ENCODE measurements at regions not wholly inside any gene's neighbourhood (a gene's known extent, or its start where the extent isn't known, plus 50 kb on each side); places are given as distances from the start of the nearest gene placed in this dataset.

DNA sequence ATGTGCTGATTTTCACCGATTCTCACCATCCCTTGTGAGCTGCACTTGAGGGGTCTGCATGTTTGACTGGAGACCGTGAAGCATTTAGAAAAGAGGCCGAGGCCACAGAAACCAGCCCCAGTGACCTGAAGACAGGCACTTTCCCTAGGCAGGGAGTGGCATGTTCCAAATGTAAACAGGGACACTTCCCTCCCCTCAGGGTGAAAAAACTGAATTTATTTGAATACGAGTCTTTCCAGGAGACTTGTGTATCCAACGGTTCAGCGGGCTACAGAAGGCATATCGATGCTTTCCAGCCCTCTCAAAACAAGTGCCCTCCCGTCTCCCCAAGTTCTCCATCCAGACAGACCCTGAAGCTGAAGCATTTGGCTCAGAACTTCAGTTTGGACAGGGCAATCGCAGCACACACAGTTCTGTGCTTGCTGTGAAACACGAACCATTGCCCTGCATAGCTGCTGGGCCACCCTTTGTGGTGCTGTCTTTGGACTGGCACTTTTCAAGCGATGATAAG, 106.1 kb downstream of the ZIC5 start (continued):
- no peak for TF ChIP-seq SMC3 (IDR thresholded peaks at IDR 0.05; ENCODE audit: low read length)
- TF ChIP-seq, protein P1, sequence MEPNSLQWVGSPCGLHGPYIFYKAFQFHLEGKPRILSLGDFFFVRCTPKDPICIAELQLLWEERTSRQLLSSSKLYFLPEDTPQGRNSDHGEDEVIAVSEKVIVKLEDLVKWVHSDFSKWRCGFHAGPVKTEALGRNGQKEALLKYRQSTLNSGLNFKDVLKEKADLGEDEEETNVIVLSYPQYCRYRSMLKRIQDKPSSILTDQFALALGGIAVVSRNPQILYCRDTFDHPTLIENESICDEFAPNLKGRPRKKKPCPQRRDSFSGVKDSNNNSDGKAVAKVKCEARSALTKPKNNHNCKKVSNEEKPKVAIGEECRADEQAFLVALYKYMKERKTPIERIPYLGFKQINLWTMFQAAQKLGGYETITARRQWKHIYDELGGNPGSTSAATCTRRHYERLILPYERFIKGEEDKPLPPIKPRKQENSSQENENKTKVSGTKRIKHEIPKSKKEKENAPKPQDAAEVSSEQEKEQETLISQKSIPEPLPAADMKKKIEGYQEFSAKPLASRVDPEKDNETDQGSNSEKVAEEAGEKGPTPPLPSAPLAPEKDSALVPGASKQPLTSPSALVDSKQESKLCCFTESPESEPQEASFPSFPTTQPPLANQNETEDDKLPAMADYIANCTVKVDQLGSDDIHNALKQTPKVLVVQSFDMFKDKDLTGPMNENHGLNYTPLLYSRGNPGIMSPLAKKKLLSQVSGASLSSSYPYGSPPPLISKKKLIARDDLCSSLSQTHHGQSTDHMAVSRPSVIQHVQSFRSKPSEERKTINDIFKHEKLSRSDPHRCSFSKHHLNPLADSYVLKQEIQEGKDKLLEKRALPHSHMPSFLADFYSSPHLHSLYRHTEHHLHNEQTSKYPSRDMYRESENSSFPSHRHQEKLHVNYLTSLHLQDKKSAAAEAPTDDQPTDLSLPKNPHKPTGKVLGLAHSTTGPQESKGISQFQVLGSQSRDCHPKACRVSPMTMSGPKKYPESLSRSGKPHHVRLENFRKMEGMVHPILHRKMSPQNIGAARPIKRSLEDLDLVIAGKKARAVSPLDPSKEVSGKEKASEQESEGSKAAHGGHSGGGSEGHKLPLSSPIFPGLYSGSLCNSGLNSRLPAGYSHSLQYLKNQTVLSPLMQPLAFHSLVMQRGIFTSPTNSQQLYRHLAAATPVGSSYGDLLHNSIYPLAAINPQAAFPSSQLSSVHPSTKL (CRISPR knock-in tag; IDR thresholded peaks at IDR 0.05): no peak

DNA sequence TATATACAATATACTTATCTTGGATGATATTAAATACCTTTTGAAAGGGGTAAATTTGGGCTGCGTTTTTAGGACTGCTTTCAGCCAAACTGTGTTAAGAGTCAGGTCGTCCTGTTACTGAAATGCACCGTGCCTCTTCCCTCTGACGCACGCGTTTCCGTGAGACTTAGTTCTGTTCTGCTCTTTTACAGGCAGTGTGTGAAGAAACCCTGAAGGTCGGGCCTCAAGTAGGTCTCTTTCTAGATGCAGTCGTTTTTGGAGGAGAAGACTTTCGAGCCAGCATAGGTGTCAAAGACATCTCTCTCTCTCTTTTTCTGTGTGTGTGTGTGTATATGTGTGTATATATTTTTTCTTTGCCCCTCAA, 107.0 kb downstream of the ZIC5 start:
- no peak overlapping the region for H3K27ac ChIP-seq (ENCODE audit: extremely low read length, insufficient read depth, low read length)
- H3K27me3 ChIP-seq (ENCODE audit: control insufficient read depth in 1 of 2, insufficient read depth in 2 of 2, low read length in 2 of 2): no peaks in the 10 kb centered on the region
- no peaks in the 10 kb centered on the region for H3K79me2 ChIP-seq (ENCODE audit: insufficient read depth, low read length)
- H3K4me2 ChIP-seq (ENCODE audit: low read depth, low read length): no peak overlapping the region
- no peak overlapping the region for H3K9ac ChIP-seq (ENCODE audit: insufficient read depth, low read depth, low read length)
- CTCF ChIA-PET (ENCODE audit: low intra/inter-chr PET ratio, low total read pairs): no interaction called here
- H3K9me3 ChIP-seq (ENCODE audit: low read length): no peaks in the 10 kb centered on the region
- H4K20me1 ChIP-seq (ENCODE audit: insufficient read depth, low read length): no peaks in the 10 kb centered on the region
- POLR2A ChIA-PET: no interaction called here
- ATAC-seq (no peak), DNase-seq (ENCODE audit: low spot score) (no peak), FAIRE-seq (no peak)
- no peak overlapping the region for H3K4me3 ChIP-seq (replicated peaks in 1 of 3; ENCODE audit: insufficient read depth in 1 of 3, low read depth in 2 of 3, low read length in 3 of 3)
- 87% methylated on average over 10 of the region's 10 CpGs for WGBS (ENCODE audit: low lambda C conversion rate)
- no peak overlapping the region for H2AFZ ChIP-seq (ENCODE audit: low read length)
- H3K4me1 ChIP-seq (ENCODE audit: insufficient read depth, low read length): no peaks in the 10 kb centered on the region
- intact Hi-C loops (cut with micrococcal nuclease; ENCODE audit: unreplicated experiment) (no loop called here), in situ Hi-C loops (cut with HindIII; ENCODE audit: extremely low pct_ligation_motif_present, low pct_unique_long_range_greater_than_20kb) (no loop called here)
- no peaks in the 10 kb centered on the region for H3K36me3 ChIP-seq (replicated peaks in 1 of 2; ENCODE audit: control insufficient read depth in 1 of 2, insufficient read depth in 2 of 2, low read length in 2 of 2)
- BruUV-seq (replicated peaks): no TSS peak
- TF ChIP-seq, protein P2, sequence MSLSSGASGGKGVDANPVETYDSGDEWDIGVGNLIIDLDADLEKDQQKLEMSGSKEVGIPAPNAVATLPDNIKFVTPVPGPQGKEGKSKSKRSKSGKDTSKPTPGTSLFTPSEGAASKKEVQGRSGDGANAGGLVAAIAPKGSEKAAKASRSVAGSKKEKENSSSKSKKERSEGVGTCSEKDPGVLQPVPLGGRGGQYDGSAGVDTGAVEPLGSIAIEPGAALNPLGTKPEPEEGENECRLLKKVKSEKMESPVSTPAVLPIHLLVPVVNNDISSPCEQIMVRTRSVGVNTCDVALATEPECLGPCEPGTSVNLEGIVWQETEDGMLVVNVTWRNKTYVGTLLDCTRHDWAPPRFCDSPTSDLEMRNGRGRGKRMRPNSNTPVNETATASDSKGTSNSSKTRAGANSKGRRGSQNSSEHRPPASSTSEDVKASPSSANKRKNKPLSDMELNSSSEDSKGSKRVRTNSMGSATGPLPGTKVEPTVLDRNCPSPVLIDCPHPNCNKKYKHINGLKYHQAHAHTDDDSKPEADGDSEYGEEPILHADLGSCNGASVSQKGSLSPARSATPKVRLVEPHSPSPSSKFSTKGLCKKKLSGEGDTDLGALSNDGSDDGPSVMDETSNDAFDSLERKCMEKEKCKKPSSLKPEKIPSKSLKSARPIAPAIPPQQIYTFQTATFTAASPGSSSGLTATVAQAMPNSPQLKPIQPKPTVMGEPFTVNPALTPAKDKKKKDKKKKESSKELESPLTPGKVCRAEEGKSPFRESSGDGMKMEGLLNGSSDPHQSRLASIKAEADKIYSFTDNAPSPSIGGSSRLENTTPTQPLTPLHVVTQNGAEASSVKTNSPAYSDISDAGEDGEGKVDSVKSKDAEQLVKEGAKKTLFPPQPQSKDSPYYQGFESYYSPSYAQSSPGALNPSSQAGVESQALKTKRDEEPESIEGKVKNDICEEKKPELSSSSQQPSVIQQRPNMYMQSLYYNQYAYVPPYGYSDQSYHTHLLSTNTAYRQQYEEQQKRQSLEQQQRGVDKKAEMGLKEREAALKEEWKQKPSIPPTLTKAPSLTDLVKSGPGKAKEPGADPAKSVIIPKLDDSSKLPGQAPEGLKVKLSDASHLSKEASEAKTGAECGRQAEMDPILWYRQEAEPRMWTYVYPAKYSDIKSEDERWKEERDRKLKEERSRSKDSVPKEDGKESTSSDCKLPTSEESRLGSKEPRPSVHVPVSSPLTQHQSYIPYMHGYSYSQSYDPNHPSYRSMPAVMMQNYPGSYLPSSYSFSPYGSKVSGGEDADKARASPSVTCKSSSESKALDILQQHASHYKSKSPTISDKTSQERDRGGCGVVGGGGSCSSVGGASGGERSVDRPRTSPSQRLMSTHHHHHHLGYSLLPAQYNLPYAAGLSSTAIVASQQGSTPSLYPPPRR (CRISPR knock-in tag; IDR thresholded peaks at IDR 0.05; ENCODE audit: borderline replicate concordance): no peak
- TF ChIP-seq ZNF652 (CRISPR knock-in tag; IDR thresholded peaks at IDR 0.05; ENCODE audit: borderline replicate concordance, low read depth) (no peak), CHD4 (IDR thresholded peaks at IDR 0.05; ENCODE audit: borderline replicate concordance, low read length) (no peak), ZNF850 (CRISPR knock-in tag; conservative IDR thresholded peaks at IDR 0.05) (no peak), REPIN1 (CRISPR knock-in tag; IDR thresholded peaks at IDR 0.05; ENCODE audit: borderline replicate concordance, low read depth) (no peak), KDM1A (CRISPR knock-in tag; IDR thresholded peaks at IDR 0.05) (no peak), TOE1 (CRISPR knock-in tag; IDR thresholded peaks at IDR 0.05) (no peak), PCBP1 (IDR thresholded peaks at IDR 0.05; ENCODE audit: borderline replicate concordance, low read depth, low read length) (no peak), POGZ (CRISPR knock-in tag; IDR thresholded peaks at IDR 0.05) (no peak), ZNF577 (CRISPR knock-in tag; IDR thresholded peaks at IDR 0.05; ENCODE audit: borderline replicate concordance, low read depth) (no peak)
- TF ChIP-seq, protein P3, sequence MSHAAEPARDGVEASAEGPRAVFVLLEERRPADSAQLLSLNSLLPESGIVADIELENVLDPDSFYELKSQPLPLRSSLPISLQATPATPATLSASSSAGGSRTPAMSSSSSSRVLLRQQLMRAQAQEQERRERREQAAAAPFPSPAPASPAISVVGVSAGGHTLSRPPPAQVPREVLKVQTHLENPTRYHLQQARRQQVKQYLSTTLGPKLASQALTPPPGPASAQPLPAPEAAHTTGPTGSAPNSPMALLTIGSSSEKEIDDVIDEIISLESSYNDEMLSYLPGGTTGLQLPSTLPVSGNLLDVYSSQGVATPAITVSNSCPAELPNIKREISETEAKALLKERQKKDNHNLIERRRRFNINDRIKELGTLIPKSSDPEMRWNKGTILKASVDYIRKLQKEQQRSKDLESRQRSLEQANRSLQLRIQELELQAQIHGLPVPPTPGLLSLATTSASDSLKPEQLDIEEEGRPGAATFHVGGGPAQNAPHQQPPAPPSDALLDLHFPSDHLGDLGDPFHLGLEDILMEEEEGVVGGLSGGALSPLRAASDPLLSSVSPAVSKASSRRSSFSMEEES (CRISPR knock-in tag; IDR thresholded peaks at IDR 0.05): no peak
- TF ChIP-seq, protein P4, sequence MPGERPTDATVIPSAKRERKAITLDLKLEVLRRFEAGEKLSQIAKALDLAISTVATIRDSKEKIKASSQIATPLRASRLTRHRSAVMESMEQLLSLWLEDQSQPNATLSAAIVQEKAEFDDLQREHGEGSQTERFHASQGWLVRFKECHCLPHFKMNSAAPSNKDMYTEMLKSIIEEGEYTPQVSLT (CRISPR knock-in tag; IDR thresholded peaks at IDR 0.05; ENCODE audit: borderline replicate concordance, low read depth): no peak
